HUDEP-2 (cell line): ENCODE measurements at regions not wholly inside any gene's neighbourhood (a gene's known extent, or its start where the extent isn't known, plus 50 kb on each side); places are given as distances from the start of the nearest gene placed in this dataset.

Source experiments
- DNase-seq, 76 experiments: peaks; one replicate each; lab custom pipeline; 2025; ENCODE audit not compliant: unreplicated experiment in 76 of 76; lab: John Stamatoyannopoulos, UW

GRCh38 chr21:35363458-35363857 lies 314.4 kb upstream of the RUNX1 start:
- no peak for DNase-seq

GRCh38 chr21:35361988-35362387 lies 312.9 kb upstream of the RUNX1 start:
- DNase-seq = no peak

GRCh38 chr21:35360870-35361570 lies 311.9 kb upstream of the RUNX1 start:
- no peak for DNase-seq

- no peak for DNase-seq
Observed at GRCh38 chr21:35359076-35359475, 310.0 kb upstream of the RUNX1 start.

GRCh38 chr21:35358008-35358407 lies 308.9 kb upstream of the RUNX1 start:
- no peak for DNase-seq

- DNase-seq = no peak
Observed at GRCh38 chr21:35357041-35357780, 308.1 kb upstream of the RUNX1 start.

GRCh38 chr21:35354078-35354477 lies 305.0 kb upstream of the RUNX1 start:
- DNase-seq = no peak

GRCh38 chr21:35352793-35353192 lies 303.7 kb upstream of the RUNX1 start:
- no peak for DNase-seq

- no peak for DNase-seq
Observed at GRCh38 chr21:35352066-35352770, 303.1 kb upstream of the RUNX1 start.

DNA sequence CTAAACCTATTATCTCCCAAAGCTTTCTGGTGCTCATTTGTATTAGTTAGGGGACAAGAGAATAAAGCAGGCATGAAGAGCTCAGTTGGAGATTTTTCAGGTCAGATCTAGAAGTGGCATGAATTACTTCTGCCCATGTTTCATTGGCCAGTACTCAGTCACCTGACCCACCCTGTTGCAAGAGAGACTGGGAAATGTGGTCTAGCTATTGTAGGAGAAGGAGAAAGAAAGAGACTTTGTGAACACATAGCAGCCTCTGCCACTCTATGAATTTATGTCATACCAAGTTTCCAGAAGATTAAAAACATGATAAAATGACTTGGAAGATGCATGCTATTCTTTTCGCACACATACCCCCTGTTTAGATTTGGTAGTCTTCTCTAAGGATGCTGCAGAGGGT lies 302.3 kb upstream of the RUNX1 start:
- DNase-seq = no peak

- no peak for DNase-seq
Observed at GRCh38 chr21:35350965-35351364, 301.9 kb upstream of the RUNX1 start.

GRCh38 chr21:35349376-35350080 lies 300.4 kb upstream of the RUNX1 start:
- no peak for DNase-seq

DNA sequence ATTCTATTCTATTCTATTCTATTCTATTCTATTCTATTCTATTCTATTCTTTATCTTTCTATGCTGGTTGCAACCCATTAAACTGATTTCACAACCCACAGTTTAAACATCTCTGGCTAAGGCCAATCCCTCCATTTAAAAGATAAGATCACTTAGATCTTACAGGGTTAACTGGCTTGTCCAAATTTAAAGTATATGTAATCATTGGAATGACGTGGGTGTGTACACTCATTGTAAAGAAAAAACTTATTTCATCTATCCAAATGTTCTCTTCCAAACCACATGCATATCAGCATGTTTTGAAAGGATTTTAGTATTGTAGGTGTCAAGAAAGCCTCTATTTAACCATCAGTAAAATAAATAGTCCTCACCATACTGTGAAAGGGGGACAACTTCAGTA lies 299.6 kb upstream of the RUNX1 start:
- no peak for DNase-seq

GRCh38 chr21:35346697-35347096 lies 297.6 kb upstream of the RUNX1 start:
- no peak for DNase-seq

DNA sequence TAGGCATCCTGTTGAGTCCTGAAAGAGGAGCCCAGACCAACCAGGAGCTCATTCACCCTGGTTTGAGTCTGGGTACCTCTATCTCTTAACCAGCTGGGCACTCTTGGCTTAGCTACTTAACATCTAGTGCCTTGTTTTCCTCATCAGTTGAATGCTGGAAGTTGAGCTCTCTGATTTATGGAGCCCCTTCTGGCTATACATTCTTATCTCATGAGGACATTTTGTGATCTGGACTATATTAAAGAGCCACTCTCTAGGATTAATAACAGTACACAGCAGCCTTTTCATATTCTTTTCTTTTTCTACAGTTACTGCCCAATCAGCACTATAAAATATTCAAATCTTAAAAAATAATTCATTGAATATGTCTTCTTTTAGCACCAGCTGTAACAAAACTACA lies 296.9 kb upstream of the RUNX1 start:
- DNase-seq = no peak

DNA sequence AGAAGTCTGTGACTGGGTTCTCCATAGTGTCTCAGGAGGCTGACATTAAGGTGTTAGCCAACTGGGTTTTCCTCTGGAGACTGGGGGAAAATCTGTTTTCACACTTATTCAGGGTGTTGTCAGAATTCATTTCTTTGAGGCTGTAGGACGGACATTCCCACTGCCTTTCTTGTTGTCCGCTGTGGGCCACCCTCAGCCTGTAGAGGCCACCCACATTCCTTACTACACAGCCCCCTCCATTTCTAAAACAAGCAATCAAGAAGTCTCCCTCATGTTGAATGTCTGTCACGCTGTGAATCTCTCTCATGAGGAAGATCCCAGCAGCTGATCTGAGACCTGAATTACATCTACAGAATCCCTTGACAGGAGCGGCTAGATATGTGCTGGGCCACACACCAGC lies 295.5 kb upstream of the RUNX1 start:
- DNase-seq = no peak

DNA sequence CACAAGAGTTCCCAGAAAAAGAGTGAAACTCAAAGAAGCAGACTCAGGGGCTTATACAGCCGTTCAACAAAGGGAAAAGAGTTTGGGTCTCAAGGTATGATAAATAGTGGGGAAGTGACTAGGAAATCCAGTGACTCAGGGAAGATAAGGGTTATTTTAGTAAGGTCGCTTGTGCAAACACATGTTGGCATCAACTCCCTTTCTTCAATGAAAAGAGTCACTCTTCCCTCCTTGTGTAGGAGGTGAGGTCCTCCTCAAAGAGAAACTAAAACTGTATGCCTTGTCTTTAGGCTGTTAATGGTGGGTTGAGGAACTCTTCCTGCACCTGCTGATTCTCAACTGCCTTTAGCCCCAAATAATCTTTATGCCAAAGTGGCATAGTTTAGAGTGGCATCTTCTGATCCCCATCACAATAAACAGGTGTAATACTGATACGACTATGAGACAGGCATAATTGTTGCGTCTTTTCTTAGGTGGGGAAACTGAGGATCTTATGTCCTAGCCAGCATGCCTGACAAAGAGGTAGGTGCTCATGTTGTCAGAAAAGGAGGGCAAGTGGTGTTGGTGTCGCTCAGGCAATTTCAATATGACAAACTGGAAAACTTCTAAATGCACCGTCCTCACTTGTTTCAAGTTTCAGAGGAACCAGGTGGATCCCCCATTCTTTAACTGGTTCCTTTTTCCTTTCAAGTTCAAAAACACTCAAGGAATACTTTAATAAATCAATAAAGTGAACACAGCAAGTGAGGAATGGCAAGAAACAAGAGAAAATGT lies 294.1 kb upstream of the RUNX1 start:
- no peak for DNase-seq

DNA sequence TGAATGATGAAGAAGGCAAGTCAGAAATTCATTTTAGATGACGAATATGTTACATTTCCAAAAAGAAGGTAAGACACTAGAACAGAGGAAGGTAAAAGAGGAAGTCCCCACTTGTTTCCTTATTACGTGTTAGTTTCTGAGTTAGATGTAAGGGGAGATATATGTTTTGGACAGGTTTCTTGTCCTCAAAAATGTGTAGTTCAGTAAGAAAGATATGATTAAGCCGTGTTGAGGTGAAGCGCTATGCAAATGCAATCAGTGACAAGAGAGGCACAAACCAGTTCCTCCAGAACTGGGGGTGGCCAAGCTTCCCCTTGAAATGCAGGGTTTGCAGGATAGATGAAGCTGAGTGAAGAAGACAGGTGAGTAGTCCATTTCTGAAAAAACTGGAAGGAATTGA lies 293.3 kb upstream of the RUNX1 start:
- DNase-seq = no peak

- peak in 1 of 76 experiments; percentile 11 for DNase-seq
Observed at GRCh38 chr21:35340273-35340672, 291.2 kb upstream of the RUNX1 start.

- no peak for DNase-seq
Observed at GRCh38 chr21:35338881-35339632, 290.0 kb upstream of the RUNX1 start.
